ACC112 (cell line): ENCODE measurements at regions not wholly inside any gene's neighbourhood (a gene's known extent, or its start where the extent isn't known, plus 50 kb on each side); places are given as distances from the start of the nearest gene placed in this dataset.

Experiments used
- H2AFZ ChIP-seq: fragments of 200-600 bp; sonication (generic); one replicate; pipeline ENCODE4 v1.6.0; 2017; ENCODE audit warnings: antibody characterized with exemption, low read length; ENCODE audit not compliant: unreplicated experiment
- H3K27ac ChIP-seq: fragments of 200-600 bp; sonication (generic); 2 replicates; pipeline ENCODE4 v1.5.1; 2014; ENCODE audit warnings: low read depth, mild to moderate bottlenecking, antibody characterized with exemption, low read length, moderate library complexity
- H3K27me3 ChIP-seq: fragments of 200-600 bp; sonication (generic); 2 replicates; pipeline ENCODE4 v1.6.1; 2014; ENCODE audit warnings: mild to moderate bottlenecking, antibody characterized with exemption, low read length, moderate library complexity, mixed read lengths; ENCODE audit not compliant: insufficient read depth
- H3K36me3 ChIP-seq: fragments of 200-600 bp; sonication (generic); 2 replicates; pipeline ENCODE4 v1.6.1; 2016; ENCODE audit warnings: mild to moderate bottlenecking, antibody characterized with exemption, low read length, moderate library complexity, mixed read lengths; ENCODE audit not compliant: insufficient read depth
- H3K4me1 ChIP-seq: fragments of 200-600 bp; sonication (generic); one replicate; pipeline ENCODE4 v1.6.1; 2016; ENCODE audit warnings: low read length, mixed read lengths; ENCODE audit not compliant: insufficient read depth, unreplicated experiment, control insufficient read depth
- H3K4me3 ChIP-seq: fragments of 200-600 bp; sonication (generic); 2 replicates; pipeline ENCODE4 v1.5.1; 2014; ENCODE audit warnings: mild to moderate bottlenecking, low read depth, low read length
- H3K79me2 ChIP-seq: fragments of 200-600 bp; sonication (generic); one replicate; pipeline ENCODE4 v1.6.0; 2016; ENCODE audit warnings: low read length; ENCODE audit not compliant: control insufficient read depth, unreplicated experiment, insufficient read depth

- no peaks in the 10 kb centered on the region for H3K79me2 ChIP-seq
- no peak overlapping the region for H3K4me3 ChIP-seq
- H2AFZ ChIP-seq, result no peak overlapping the region
Observed at GRCh38 chr20:16914277-16914676, 166.1 kb downstream of the OTOR start.

GRCh38 chr20:16916165-16916564 lies 168.0 kb downstream of the OTOR start:
- Histone ChIP-seq H2AFZ (no peak overlapping the region), H3K27me3 (no peaks in the 10 kb centered on the region), H3K4me3 (no peak overlapping the region), H3K79me2 (no peaks in the 10 kb centered on the region), H3K4me1 (no peaks in the 10 kb centered on the region), H3K36me3 (no peaks in the 10 kb centered on the region), H3K27ac (no peak overlapping the region)

More at GRCh38 chr20:16914277-16914676, 166.1 kb downstream of the OTOR start:
- Histone ChIP-seq H3K4me1 (no peaks in the 10 kb centered on the region), H3K27me3 (no peaks in the 10 kb centered on the region), H3K36me3 (no peaks in the 10 kb centered on the region), H3K27ac (no peak overlapping the region)

DNA sequence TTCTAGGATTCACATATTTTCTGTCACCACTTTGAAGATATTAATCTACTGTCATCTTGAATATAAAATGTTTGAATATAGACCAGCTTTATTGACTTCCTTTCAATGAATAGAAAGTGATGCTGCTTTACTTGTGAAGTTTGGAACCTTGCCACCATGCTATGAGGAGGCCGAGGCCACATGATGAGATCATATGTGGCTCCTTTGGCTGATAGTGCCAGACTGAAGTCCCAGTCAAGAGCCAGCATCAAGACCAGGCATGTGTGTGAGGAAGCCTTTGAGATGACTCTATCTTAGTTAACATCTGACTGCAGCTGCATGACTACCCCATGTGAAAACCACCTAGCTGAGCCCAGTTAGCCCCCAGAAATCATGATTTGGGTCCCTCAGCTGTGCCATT lies 169.5 kb downstream of the OTOR start:
- H3K36me3 ChIP-seq, result no peaks in the 10 kb centered on the region
- no peak overlapping the region for H3K4me3 ChIP-seq
- no peaks in the 10 kb centered on the region for H3K27me3 ChIP-seq
- H3K79me2 ChIP-seq, result no peaks in the 10 kb centered on the region
- H3K4me1 ChIP-seq, result peaks cover 8% of the 10 kb centered on the region
- H3K27ac ChIP-seq, result no peak overlapping the region
- H2AFZ ChIP-seq, result no peak overlapping the region

DNA sequence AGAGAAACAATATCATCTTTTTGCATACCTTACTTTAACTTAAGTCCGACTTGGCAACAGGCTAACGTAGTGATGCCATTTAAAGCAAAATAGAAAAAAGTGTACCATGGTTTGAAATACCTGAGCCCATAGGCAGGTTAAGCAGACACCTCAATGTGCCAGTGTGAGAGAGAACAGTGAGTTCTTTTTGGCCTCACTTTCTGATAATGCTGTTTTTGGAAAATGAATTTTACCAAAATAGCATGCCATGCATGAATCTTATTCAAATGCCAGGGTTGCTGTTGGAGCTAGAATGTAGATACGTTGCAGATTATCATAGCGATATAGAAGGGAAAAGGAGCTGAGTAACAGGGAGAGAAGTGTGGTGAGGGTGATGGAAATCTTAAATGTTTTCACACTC lies 170.2 kb downstream of the OTOR start:
- Histone ChIP-seq H3K79me2 (no peaks in the 10 kb centered on the region), H3K36me3 (no peaks in the 10 kb centered on the region), H3K27ac (no peak overlapping the region), H3K27me3 (no peaks in the 10 kb centered on the region), H2AFZ (no peak overlapping the region), H3K4me3 (no peak overlapping the region), H3K4me1 (peaks cover 13% of the 10 kb centered on the region)

GRCh38 chr20:16919841-16920240 lies 171.7 kb downstream of the OTOR start:
- Histone ChIP-seq H3K4me3 (no peak overlapping the region), H2AFZ (no peak overlapping the region)

DNA sequence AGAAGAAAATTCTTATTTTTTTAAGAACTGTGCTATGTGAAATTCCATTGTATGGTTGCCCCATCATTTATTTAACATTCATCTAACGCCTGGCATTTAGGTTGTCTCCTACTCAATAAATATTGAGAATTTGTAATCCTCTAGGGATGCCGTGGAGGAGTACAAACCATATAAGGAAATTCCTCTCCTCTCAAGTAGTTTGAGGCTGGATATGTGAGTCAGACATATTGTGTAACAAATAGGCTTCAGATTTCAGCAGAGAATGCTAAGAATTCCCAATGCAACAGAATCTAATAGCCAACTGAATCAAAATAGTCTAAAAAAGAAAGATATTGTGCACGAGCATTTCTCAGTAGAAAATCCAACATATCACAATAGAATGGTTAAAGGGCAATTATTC lies 174.7 kb downstream of the OTOR start:
- H3K27ac ChIP-seq, result peak overlapping the region; percentile 72
- no peaks in the 10 kb centered on the region for H3K79me2 ChIP-seq

More at GRCh38 chr20:16919841-16920240, 171.7 kb downstream of the OTOR start:
- Histone ChIP-seq H3K27me3 (no peaks in the 10 kb centered on the region), H3K79me2 (no peaks in the 10 kb centered on the region), H3K27ac (no peak overlapping the region), H3K4me1 (peaks cover 20% of the 10 kb centered on the region), H3K36me3 (no peaks in the 10 kb centered on the region)

DNA sequence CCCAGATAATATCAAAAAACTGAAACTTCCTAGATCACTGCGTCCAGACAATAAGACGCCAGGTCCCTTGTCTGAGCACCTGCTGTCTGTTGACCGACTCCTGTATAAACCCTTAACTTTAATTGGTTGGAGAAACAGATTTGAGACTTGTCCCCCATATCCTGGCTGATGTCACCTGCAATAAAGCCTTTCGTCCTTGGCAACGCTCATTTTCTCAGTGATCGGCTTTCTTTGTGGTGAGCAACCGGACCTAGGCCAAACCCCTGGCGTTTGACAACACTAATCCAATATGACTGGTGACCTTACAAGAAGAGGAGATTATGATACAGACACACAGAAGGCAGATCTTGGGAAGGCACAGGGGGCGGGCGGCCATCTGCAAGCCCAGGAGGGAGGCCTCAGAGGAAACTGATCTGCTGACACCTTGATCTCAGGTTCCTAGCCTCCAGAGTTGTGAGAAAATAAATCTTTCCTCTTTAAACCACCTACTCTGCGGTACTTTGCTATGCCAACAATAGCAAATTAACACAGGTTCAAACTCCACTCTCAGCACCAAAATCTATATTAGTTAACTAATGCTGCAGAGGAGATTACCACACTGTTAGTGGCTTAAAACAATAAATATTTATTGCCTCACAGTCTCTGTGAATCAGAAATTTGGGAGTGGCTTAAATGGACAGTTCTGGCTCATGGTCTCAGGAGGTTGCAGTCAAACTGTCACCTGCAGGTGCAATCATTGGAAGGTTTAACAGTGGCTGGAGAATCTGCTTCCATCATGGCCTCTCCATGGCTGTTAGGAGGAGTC lies 178.7 kb downstream of the OTOR start:
- Histone ChIP-seq H3K36me3 (no peaks in the 10 kb centered on the region), H3K27me3 (no peaks in the 10 kb centered on the region), H3K4me3 (no peak overlapping the region), H3K79me2 (no peaks in the 10 kb centered on the region), H3K4me1 (peaks cover 33% of the 10 kb centered on the region), H3K27ac (no peak overlapping the region), H2AFZ (no peak overlapping the region)

More for the DNA sequence above, 174.7 kb downstream of the OTOR start:
- Histone ChIP-seq H3K4me3 (peak overlapping the region; percentile 38; the same call in 1 of the 2 replicates), H3K27me3 (no peaks in the 10 kb centered on the region), H3K4me1 (peaks cover 20% of the 10 kb centered on the region), H3K36me3 (no peaks in the 10 kb centered on the region), H2AFZ (no peak overlapping the region)

DNA sequence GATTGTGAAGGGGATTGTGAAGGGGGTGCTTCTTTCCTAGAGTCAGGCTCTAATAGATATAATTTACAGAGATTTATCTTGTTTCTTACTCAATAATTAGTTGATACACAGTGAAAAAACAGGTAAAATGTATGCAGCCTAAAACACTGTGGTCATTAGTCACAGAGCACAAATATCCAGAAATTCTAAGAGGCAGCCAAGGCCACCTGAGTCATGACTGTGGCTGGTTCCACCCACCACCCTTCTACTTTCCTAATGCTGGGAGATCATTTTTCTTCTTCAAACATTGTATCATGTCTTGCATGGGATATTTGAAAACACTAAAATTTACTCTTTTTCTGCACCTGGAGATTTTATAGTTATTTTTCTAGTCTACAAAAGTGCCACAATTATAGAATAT lies 181.6 kb downstream of the OTOR start:
- Histone ChIP-seq H3K4me1 (peaks cover 13% of the 10 kb centered on the region), H3K27ac (no peak overlapping the region), H3K27me3 (no peaks in the 10 kb centered on the region), H3K36me3 (no peaks in the 10 kb centered on the region), H3K79me2 (no peaks in the 10 kb centered on the region), H3K4me3 (peak overlapping the region; percentile 33; the same call in 1 of the 2 replicates), H2AFZ (no peak overlapping the region)

GRCh38 chr20:16930656-16931055 lies 182.5 kb downstream of the OTOR start:
- Histone ChIP-seq H3K79me2 (no peaks in the 10 kb centered on the region), H3K4me3 (no peak overlapping the region), H3K27me3 (no peaks in the 10 kb centered on the region), H3K27ac (no peak overlapping the region), H2AFZ (no peak overlapping the region), H3K36me3 (no peaks in the 10 kb centered on the region), H3K4me1 (peaks cover 13% of the 10 kb centered on the region)

- Histone ChIP-seq H3K27me3 (no peaks in the 10 kb centered on the region), H3K79me2 (no peaks in the 10 kb centered on the region), H3K27ac (no peak overlapping the region), H3K36me3 (no peaks in the 10 kb centered on the region), H3K4me1 (no peaks in the 10 kb centered on the region), H2AFZ (no peak overlapping the region), H3K4me3 (no peak overlapping the region)
Observed at GRCh38 chr20:16939051-16939450, 190.9 kb downstream of the OTOR start.

DNA sequence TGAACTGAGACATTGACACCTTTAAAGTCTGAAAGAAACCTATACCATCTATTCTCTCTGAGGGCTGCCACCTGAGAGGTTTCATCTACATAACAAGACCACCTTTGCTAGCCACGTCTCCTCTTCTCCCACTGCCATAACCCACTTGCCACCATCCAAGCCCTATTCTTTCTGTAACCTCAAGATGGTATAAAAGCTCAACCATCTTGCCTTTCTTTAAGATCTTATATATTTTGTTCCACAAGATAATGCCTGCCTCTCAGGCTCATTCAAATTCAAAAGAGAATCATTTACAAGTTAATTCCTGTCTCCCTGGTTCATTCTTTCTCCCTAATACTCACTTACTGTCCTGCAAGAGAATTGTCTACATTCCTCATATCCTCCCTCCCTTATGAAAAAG lies 192.5 kb downstream of the OTOR start:
- no peak overlapping the region for H3K4me3 ChIP-seq
- H3K27ac ChIP-seq, result no peak overlapping the region
- H2AFZ ChIP-seq, result no peak overlapping the region
- H3K79me2 ChIP-seq, result no peaks in the 10 kb centered on the region
- no peaks in the 10 kb centered on the region for H3K27me3 ChIP-seq
- no peaks in the 10 kb centered on the region for H3K36me3 ChIP-seq
- no peaks in the 10 kb centered on the region for H3K4me1 ChIP-seq
